ENCODE measurements at regions not wholly inside any gene's neighbourhood (a gene's known extent, or its start where the extent isn't known, plus 50 kb on each side); places are given as distances from the start of the nearest gene placed in this dataset.

DNA sequence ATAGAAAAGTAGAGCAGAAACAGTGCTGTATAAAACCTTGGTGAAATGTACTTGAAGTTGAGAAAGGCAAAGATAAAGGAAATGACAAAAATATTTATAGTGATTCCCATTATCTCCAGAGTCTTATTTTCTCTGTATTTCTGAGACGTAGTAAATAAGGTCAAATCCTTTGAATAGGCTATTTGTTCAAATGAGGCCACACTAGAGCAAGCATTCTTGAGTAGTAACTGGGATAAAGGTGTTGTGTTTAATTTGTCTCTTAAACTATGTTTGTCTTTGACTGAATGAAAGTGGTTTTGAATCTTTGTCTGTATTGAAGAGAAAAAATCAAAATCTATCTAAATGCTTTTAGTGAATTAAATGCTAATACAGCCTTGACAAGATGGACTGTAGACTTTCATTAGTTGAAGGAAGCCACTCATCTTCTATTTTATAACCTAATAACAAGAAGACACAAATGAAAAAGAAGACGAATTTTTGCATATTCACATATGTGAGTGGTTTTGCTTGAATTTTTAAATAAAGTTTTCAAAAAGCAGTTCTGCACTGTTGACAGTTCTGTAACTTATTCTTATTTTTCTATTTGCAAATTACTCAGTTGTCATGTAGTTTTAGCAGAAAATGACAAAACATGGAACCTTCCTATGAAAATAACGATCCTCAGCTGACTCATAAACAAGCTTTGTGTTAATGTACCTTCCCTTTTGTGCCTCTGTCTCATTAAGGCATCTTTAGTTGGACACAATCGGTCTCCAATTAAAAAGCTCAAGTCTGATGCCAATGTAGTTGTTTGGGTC is 94.8 kb upstream of the PCDH18 start:
- no peak for DNase-seq

DNA sequence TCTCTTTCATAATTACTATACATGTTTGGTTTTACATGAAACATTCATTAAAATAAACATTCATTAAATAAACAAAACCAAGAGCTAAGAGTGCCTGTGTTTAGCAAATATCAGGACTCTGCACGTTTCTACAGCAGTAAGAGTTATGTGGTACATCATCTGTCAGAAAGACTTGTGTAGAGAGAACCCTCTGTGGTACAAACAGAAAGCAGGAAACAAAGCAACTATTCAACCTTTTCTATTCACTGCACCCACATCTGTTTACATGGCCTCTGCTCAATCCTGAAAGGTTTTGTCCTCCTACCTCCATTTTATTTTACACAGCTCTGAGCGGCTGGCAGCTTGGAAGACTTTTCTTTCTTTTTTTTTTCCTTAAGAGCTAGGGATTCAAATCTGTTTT is 90.7 kb upstream of the PCDH18 start:
- no peak for DNase-seq

- peak; percentile 39 for DNase-seq
Observed at GRCh38 chr4:137621056-137621455, 88.8 kb upstream of the PCDH18 start.

DNA sequence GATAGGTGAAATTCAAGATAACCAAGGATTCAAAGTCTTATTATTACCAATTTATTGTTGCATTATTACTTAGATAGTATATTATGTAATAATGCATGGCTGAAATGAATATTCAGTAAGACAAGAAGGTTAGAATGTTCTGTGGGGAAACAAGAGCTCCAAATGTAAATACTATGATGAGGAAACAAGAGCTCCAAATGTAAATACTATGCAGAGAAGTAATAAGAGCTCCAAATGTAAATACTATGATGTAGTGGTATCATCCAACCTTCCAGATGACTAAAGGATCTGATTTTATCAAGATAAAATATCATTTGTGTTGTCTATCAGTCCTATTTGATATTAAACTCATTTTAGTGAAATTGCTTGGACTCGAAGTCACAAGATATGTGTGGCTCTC is 82.2 kb upstream of the PCDH18 start:
- no peak for DNase-seq

DNA sequence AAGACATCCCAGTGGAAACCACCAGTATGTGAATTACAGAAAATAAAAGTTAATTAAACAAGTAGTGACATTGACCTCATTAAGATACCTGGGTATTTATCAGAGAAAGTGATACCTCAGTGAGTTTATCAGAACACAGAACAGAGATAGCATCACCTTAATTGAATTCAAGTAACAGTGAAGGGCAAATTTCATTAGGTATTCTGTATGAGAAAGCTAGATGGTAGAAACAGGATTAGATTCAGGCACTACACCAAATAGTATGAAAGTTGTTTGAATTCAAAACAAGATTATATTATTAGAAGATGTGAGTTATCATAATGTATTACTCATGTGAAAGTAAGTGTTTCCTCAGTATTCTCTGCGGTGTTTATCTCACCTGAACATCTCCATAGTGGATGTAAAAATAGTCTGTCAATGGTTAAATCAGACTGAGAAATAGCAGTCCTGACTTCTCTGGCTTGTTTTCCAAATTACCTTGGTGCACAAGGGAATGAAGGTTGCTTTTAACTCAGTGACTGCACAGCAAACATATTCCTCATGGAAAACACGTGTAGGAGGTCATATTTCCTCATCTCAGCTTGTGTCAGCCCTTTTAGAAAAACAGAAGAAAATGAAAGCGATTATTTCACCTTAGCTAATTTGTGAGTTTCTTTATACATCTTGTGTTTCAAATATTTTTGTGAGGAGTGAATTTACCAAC is 79.9 kb upstream of the PCDH18 start:
- no peak for DNase-seq

DNA sequence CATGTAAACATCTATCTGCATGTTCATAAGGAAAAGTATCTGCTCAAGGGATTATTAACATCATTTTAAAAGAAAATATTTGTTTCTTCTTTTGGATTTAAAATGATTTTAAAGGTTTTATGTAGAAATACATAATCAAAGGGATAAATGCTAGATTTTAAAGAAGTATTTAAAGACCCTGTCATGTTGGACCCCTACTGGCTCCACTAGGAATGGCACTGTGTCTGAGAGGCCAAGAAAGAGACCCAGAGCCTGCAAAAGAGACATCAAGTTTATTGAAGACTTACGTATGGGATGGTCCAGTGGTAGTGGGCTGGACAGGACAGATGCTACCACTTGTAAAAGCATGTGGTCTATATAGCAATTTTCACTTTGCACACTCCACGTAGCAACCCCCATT is 78.7 kb upstream of the PCDH18 start:
- DNase-seq = peak; percentile 32

DNA sequence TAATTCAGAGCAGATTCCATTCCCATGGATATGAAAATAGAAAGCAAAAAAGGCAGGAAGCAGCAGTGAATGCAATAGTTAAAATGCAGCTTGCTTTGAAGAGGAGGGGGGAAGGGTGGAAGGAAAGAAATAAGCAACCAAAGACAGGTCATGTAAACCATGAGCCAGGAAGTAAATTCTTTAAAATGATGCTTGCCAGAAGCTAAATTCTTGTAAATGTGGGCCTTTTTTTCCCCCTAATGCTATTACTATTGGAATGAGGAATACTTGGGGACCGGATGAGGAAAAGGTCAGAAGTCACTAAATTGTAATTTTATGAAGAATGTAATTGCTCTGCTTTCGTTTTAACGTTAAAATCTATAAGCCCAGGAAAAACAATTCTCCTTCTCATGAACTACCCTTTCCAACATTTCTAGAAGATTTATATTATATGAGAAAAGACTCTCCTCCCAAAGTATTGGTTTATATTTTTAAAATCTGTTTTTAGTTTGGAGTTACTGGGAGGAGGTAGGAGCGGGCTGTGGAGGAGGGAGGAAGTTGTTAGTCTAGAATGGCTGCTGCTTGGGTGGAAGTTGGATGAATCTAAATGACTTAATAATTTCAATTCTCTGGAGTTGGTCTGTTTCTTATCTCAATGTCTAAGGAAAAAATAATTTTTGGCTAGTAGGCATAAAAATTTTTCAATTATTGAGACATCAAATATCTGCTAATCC is 77.6 kb upstream of the PCDH18 start:
- peak; percentile 85 for DNase-seq

GRCh38 chr4:137608085-137608484 is 75.8 kb upstream of the PCDH18 start:
- no peak for DNase-seq

DNA sequence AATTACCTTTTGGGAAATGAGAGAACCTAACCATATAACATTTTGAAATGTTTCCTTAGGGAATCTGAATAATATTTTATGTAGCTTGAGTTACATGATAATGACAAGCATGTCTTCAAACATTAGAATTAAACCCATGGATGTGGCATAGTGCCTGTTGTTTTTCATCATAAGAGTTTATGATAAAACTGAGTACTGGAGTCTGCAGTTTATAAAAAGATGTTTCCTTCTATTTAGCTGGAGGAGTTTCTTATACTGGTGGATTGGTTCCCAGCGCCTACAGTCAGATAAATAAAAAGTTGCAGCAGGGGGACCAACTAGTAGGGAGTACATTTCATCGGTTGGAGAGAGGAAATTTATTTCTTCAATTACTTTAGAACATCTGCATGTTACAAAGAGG is 70.1 kb upstream of the PCDH18 start:
- DNase-seq = no peak

- DNase-seq = peak; percentile 60
Observed at GRCh38 chr4:137601934-137602333, 69.6 kb upstream of the PCDH18 start.

DNA sequence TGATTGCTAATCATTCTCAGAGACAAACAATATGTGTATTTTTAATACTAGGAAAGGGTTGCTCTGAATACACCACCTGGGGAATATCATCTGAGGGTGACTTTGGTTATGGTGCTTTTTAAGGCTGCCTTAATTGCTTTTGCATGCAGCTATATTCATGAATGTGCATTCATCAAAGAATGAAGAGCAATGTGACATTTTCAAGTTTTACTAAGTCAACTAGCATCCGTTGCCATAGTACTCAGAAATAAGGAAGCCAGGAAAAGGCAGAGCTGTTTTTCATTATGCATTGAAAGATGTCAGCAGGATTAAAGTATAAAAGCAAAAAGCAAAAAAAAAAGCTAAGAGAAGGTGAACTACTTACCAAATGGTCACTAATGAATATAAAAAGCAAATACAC is 67.4 kb upstream of the PCDH18 start:
- DNase-seq = peak; percentile 20

DNA sequence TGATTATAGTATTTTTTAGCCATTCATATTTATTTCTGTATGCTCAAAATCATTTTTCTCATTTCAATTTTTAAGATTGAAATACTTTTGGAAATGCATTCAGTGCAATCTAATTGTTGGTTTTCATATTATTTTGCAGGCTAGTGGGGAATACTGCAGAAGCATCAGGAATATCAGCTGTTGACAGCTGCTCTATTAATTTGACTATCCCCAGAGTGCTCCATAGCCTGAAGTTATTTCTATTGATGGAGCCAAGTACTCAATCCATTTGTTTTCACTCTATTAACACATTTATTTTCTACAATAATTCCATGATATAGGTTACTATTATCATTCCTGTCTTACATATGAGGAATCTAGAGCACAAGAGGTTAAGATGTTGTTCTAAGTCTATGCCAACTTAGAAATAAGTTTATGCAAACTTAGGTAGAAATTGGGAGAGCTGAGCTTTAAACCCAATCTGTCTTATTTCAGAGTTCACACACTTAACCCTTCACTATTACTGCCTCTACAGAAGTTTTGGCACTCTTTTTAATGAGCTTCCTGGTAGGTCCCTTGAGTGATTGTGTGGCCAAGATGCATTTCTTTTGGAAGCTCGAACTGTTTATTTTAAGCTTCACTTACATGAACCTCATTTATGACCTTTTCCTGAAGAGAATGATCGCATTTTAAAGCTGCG is 65.6 kb upstream of the PCDH18 start:
- DNase-seq = no peak

DNA sequence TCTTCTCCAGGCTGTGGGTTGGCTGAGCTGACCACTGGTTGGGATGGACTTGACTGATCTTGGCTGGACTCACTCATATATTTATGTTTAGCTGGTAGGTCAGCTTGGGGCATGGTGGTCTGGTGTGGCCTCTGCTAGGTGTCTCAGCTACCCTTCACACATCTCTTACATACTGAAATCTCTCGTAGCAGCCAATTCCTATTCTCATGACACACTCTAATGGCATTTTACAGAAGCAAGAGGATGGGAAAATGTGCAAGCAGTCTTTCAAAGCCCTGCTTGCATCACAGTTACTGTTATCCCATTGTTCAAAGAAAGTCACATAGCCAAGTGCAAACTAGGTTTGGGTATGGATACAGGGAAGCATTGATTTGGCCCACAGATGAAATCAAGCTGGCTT is 55.5 kb upstream of the PCDH18 start:
- no peak for DNase-seq

DNA sequence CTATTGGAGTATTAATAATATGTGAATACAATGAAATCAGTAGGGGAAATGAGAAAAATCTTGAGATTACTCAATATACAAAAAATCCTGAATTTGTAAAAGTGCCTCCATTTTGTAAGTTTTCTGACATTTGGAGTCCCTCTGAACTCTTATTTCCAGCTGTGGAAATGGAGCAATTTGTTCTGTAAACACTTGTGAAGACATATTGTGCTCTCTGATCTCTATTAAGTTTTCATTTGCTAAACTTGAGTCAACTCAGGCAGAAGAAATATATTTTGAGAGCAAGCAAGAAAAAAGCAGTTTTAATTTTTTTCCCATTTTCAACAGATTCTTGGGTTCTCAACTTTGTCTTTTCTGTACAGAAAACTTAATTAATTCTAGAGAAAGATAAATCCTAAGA is 51.4 kb upstream of the PCDH18 start:
- no peak for DNase-seq

All from fibroblast of skin of abdomen (primary cell).